ENCODE measurements at regions not wholly inside any gene's neighbourhood (a gene's known extent, or its start where the extent isn't known, plus 50 kb on each side); places are given as distances from the start of the nearest gene placed in this dataset.
A peak's percentile ranks its signal among the peaks of the same experiment; 100 is the strongest.
"Not testable (repeated sequence)": the region's sequence is repeated elsewhere in the genome, so short reads cannot be mapped to it uniquely, and the experiment has no call there.

GRCh38 chr7:41581041-41581440 is 121.8 kb downstream of the INHBA start:
- ATAC-seq (ENCODE audit: poor library complexity) (no peak), DNase-seq (no peak)
- intact Hi-C loops (cut with DNase I) = no loop called here

- ATAC-seq (ENCODE audit: poor library complexity) = no peak
- intact Hi-C loops (cut with DNase I) = no loop called here
- DNase-seq = no peak
Measured at GRCh38 chr7:41579961-41580935, 122.6 kb downstream of the INHBA start.

- DNase-seq (no peak), ATAC-seq (ENCODE audit: poor library complexity) (no peak)
- intact Hi-C loops (cut with DNase I) = no loop called here
Measured at GRCh38 chr7:41578700-41579099, 124.2 kb downstream of the INHBA start.

GRCh38 chr7:41576166-41576565 is 126.7 kb downstream of the INHBA start:
- DNase-seq (no peak), ATAC-seq (ENCODE audit: poor library complexity) (no peak)
- intact Hi-C loops (cut with DNase I) = no loop called here

- ATAC-seq (ENCODE audit: poor library complexity) (no peak), DNase-seq (no peak)
- intact Hi-C loops (cut with DNase I) = no loop called here
Measured at GRCh38 chr7:41574377-41574776, 128.5 kb downstream of the INHBA start.

GRCh38 chr7:41573862-41574261 is 129.0 kb downstream of the INHBA start:
- no peak for ATAC-seq (ENCODE audit: poor library complexity)
- intact Hi-C loops (cut with DNase I) = no loop called here
- DNase-seq = no peak

- DNase-seq = no peak
- no peak for ATAC-seq (ENCODE audit: poor library complexity)
- intact Hi-C loops (cut with DNase I) = no loop called here
Measured at GRCh38 chr7:41573443-41573842, 129.4 kb downstream of the INHBA start.

GRCh38 chr7:41573015-41573414 is 129.9 kb downstream of the INHBA start:
- ATAC-seq (ENCODE audit: poor library complexity) = peak; percentile 34
- intact Hi-C loops (cut with DNase I) = no loop called here

GRCh38 chr7:41571573-41571972 is 131.3 kb downstream of the INHBA start:
- intact Hi-C loops (cut with DNase I) = no loop called here
- DNase-seq = no peak
- ATAC-seq (ENCODE audit: poor library complexity) = no peak

More at GRCh38 chr7:41573015-41573414, 129.9 kb downstream of the INHBA start:
- DNase-seq = no peak

- no peak for DNase-seq
- no peak for ATAC-seq (ENCODE audit: poor library complexity)
- intact Hi-C loops (cut with DNase I) = no loop called here
Measured at GRCh38 chr7:41570766-41571165, 132.1 kb downstream of the INHBA start.

GRCh38 chr7:41568135-41568534 is 134.8 kb downstream of the INHBA start:
- ATAC-seq (ENCODE audit: poor library complexity) = no peak
- DNase-seq = no peak
- intact Hi-C loops (cut with DNase I) = no loop called here

- no peak for ATAC-seq (ENCODE audit: poor library complexity)
- intact Hi-C loops (cut with DNase I) = no loop called here
- no peak for DNase-seq
Measured at GRCh38 chr7:41567731-41568114, 135.2 kb downstream of the INHBA start.

- intact Hi-C loops (cut with DNase I) = no loop called here
- DNase-seq = no peak
- no peak for ATAC-seq (ENCODE audit: poor library complexity)
Measured at GRCh38 chr7:41567031-41567730, 135.7 kb downstream of the INHBA start.

GRCh38 chr7:41566581-41566980 is 136.3 kb downstream of the INHBA start:
- intact Hi-C loops (cut with DNase I) = no loop called here
- ATAC-seq (ENCODE audit: poor library complexity) = no peak
- no peak for DNase-seq

GRCh38 chr7:41565655-41566054 is 137.2 kb downstream of the INHBA start:
- DNase-seq (no peak), ATAC-seq (ENCODE audit: poor library complexity) (no peak)
- intact Hi-C loops (cut with DNase I) = no loop called here

GRCh38 chr7:41559426-41559825 is 143.5 kb downstream of the INHBA start:
- ATAC-seq (ENCODE audit: poor library complexity) (no peak), DNase-seq (no peak)
- intact Hi-C loops (cut with DNase I) = no loop called here

GRCh38 chr7:41554481-41554880 is 148.4 kb downstream of the INHBA start:
- intact Hi-C loops (cut with DNase I) = no loop called here
- no peak for ATAC-seq (ENCODE audit: poor library complexity)
- DNase-seq = no peak

- intact Hi-C loops (cut with DNase I); DNase-seq; ATAC-seq (ENCODE audit: poor library complexity): not testable (repeated sequence)
Measured at GRCh38 chr7:41550046-41550445, 152.8 kb downstream of the INHBA start.

- DNase-seq (no peak), ATAC-seq (ENCODE audit: poor library complexity) (no peak)
- intact Hi-C loops (cut with DNase I) = no loop called here
Measured at GRCh38 chr7:41544241-41544640, 158.6 kb downstream of the INHBA start.

GRCh38 chr7:41540601-41541000 is 162.3 kb downstream of the INHBA start:
- ATAC-seq (ENCODE audit: poor library complexity) = no peak
- DNase-seq = no peak
- intact Hi-C loops (cut with DNase I) = no loop called here

Measured in Right ventricle myocardium superior (tissue), 1 donor.